COLO829 (cell line): ENCODE measurements at regions not wholly inside any gene's neighbourhood (a gene's known extent, or its start where the extent isn't known, plus 50 kb on each side); places are given as distances from the start of the nearest gene placed in this dataset.
"Not testable (repeated sequence)": the region's sequence is repeated elsewhere in the genome, so short reads cannot be mapped to it uniquely, and the experiment has no call there.

Experiments used
- DNase-seq: peaks from one replicate; pipeline ENCODE4 v3.0.0; 2012; ENCODE audit warnings: low spot score

DNA sequence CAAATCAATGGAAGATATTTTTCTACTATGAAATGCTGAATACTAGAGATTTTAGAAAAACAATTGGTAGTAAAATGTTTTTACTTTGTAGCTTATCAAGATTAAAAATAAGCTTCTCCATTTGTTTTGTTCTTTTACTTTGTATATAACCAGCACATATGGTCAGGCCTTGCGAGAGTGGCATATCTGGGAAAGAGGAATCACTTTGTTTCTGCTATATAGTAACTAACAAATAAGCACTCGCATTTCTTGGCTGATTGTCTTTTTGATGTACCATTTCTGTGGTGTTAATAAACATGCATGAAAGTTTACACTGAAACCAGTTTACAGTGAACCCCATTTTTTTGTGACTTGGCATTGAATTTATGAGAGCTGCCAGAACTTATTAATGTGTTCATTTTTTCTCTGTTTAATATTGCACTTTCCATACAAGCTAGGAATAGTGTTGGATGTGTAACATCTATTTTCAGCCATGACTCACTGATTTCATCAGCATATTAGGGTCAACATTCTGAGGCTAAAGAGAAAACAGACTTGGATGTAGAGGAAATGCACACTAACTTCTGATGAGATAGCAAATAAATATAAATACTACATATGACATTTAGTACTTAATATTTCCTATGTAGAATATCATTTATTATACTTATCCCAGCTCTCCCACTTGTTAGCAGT is 635.5 kb downstream of the KCNH5 start:
- no peak for DNase-seq

- DNase-seq = no peak
These were observed 624.4 kb downstream of the KCNH5 start for GRCh38 chr14:62420847-62421246.

- DNase-seq = no peak
These were observed 616.6 kb downstream of the KCNH5 start for GRCh38 chr14:62428429-62429203.

DNA sequence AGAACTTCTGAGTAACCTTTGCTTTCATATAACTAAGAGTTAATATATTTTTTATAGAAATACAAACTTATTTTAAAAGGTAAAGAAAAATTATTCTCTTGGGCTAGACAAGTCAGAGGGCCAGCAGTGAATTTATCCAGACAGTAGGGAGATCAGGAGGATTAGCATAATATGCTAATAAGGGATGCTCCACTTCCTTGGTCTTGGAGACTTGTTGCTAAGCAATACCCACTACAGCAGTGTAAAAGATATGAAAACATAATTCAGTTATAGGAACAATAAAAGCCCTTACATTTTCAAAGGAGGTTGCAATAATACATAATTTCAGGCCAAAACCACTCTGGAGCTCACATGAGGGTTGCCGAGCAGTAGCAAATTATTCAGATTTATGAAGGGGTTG is 615.6 kb downstream of the KCNH5 start:
- DNase-seq = no peak

DNA sequence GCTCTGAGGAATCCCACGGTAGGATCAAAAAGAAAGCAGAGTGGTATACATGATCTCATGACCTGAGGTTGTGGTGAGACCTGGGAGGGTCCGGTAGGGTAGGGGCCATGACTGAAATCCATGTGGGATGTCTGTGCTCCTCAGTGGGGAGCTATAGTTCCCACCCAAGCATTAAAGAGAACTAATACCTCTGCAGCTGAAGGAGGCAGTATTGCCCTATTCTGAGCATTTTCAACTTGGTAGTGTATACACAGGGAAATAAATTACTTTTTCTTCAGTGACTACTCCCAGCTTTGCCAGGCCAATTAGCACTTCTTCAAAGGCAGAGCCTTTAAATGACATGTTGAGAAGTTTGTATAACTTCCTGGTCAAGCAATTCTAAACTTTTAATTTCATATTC is 613.8 kb downstream of the KCNH5 start:
- no peak for DNase-seq

DNA sequence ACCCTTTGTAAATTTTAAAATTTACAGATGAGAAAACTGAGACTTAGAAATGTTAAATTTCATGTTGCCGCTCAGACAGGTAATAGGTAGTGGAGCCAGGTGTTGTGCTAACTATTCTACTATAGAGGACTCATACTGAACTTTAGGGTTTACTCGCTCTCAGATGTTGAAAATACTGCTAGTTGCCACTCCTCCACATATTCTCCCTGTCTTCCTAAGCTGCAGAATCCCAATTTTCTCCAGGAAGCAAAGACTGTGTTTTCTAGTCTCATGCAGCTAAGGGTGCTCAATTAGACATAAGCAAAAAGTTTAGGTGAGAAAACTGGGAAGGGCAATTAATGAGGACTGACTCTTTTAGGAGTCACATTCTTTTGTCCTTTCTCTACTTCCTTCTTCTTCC is 612.3 kb downstream of the KCNH5 start:
- DNase-seq = no peak

DNA sequence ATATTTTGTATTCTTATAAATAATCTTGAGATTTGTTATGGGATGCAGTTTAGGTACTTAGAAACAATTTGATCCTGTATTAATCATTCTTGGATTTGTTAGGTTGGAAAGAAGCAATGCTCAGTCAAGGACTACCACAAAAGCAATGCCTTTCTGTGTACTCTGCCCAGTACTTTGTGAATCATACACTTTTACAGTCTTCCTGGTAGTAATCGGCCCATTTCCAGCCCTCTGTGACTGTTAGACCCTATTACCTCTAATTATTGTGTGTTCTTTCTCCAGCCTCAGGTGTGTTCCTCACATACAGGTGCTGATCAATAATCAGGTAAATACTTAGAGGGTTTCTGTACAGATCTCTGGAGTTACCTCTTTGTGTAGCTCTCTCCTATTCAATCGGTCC is 609.0 kb downstream of the KCNH5 start:
- no peak for DNase-seq

- DNase-seq = no peak
These were observed 606.0 kb downstream of the KCNH5 start for GRCh38 chr14:62439210-62439609.

DNA sequence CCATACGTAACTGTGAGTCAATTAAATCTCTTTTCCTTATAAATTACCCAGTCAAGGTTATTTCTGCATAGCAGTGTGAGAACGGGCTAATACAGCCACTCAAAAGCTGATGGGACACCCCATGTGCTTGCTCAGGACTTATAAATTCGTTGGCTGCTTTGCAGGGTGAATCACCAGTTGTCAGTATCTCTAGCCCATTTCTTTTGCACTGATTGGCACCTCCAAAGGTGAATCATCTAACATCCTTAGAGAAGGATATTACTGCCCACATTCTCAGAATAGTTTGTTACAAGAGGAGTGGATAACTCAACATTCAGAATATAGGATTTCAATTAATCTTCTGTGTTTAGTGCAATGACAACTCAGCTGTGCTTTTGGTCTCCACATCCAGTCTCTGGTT is 601.5 kb downstream of the KCNH5 start:
- DNase-seq = no peak

DNA sequence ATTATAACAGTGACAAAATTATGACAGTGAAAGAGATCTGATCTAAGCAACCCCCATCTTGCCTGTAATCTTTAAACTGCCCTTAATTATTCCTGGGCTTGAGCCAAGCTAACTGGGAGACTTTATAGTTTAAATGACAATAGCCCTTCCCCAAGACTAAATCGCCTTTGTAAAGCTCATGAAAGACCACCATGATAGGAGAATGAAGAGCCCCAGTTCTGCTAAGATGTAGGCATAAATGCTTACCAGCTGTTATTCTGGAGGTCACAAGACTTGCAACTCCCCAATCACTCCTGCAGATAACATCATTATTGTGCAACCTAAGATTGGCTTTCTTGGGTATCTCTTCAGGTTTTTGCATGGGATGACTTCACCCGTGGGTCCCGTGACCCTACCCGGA is 599.7 kb downstream of the KCNH5 start:
- no peak for DNase-seq

GRCh38 chr14:62451221-62451620 is 594.0 kb downstream of the KCNH5 start:
- DNase-seq = no peak

DNA sequence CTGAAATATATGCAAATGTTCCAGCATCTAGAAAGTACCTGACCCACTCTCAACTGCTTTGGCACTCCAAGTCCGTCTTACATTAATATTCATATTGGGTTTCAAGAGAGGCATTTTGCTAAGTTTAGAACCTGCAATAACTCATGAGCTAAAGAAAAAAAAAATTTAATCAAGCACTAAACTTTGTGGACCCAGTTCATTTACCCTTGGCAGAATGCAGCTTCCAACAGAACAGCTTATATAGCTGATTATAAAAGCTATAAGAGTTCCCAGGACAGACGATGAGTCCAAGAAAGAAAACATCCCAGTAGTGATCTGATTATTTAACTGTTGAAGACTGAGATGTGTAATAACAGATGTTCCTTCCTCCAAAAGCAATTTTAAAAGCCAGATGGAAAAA is 592.0 kb downstream of the KCNH5 start:
- DNase-seq = no peak

DNA sequence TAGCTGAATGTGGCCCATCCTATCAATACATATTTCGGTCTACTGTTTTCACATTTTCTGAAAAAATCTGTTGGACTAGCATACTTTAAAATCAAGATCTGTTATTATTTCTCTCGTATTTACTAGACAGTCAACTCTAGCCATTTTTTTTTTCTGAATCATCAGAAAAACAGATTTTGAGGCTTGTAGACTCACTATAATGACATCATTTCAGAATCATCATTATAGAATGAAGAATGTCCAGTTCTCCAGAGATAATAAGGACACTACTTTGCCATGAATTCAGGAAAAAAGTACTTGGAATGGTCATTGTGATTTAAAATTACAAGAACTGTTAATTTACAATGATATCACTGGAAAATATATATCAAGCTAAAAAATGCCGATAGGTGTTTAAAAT is 589.8 kb downstream of the KCNH5 start:
- no peak for DNase-seq

- DNase-seq = no peak
These were observed 582.3 kb downstream of the KCNH5 start for GRCh38 chr14:62462988-62463387.

DNA sequence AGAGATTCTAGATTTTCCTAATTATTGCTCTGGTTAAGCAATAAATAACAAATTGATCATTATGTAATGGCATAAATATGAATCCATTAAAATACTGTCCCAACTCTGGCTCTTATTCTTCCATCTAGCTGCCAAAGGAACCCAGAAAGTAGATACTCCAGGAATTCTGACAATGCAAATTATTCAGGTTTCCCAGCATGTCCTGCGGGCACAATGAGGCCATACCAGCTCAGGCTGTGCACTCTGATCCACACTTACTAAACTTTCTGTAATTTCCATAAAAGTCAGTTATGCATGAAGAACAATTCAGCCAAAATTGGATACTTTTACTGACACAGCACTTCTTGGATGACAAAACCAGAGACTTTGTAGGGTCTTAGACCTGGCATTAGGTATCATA is 576.3 kb downstream of the KCNH5 start:
- no peak for DNase-seq

DNA sequence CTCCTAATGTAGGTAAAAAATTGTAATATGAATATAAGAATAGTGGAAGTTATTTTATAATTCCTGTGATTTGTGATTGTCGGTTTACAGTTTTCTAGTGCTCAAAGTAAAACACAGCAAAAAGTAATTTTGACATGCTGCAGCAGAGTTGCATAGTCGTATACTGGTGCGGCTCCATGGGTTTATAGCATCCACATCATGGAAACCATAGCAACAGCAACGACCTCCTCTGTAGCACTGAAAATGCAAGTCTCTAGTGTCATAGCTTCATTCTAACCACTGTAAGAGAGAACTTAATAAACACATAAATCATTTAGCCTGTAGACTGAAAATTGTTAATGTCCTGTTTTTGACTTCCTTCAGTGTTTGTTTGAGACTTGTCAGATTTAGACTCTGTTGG is 574.3 kb downstream of the KCNH5 start:
- DNase-seq = no peak

DNA sequence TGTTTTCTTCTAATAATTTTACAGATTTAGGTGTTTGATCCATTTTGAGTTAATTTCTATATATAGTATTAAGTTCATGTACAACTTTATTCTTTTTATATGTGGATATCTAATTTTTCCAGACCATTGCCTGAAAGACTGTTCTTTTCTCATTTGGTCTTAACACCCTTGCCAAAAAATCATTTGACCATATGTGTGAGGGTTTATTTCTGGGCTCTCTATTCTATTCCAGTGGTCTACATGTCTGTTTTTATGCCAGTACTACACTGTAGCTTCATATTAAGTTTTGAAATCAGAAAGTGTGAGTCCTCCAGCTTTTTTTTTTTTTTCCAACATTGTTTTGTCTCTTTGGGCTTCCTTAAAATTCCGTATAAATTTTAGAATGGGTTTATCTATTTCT is 554.1 kb downstream of the KCNH5 start:
- DNase-seq = no peak

DNA sequence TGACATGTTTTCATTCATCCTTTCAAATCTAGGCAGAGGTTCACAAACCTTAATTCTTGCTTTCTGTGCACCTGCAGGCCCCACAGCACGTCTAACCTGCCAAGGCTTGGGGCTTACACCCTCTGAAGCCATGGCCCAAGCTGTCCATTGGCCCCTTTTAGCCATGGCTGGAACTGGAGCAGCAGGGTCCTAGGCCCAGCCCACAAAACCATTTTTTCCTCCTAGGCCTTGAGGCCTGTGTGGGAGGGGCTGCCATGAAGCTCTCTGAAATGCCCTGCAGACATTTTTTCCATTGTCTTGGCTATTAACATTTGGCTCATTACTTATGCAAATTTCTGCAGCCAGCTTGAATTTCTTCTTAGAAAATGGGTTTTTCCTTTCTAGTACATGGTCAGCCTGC is 547.5 kb downstream of the KCNH5 start:
- no peak for DNase-seq

DNA sequence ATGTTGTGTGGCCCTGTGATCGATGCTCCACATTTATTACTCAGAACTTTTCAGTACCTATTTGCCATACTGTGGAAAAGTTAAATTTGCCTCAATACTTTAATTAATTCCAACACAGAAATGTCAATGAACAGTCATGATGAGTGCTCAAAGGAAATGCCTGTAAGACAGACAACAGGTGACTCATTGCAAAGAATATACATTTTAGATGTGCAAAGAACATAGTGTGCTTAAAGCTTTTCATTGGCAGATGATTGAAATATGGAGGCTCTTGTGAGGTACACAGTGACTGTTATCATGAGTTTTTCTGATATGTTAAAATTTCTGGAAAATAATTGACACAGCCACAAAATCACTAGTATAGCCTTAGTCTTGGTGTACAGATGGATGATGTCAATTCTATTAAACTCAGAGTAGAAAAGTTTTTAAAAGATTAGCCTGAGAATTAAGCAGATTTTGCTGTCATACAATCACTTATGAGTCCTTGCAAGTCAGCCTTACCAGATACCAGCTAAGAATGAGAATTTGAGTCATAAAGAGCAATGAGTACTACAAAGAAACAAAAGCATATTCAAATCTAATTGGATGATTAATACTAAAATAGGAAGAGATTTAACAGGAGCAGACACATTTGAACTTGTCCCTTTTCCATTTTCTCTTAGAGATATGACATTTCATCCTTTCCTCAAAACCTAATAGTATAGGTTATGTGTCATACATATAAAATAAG is 544.1 kb downstream of the KCNH5 start:
- no peak for DNase-seq

- DNase-seq = no peak
These were observed 540.2 kb downstream of the KCNH5 start for GRCh38 chr14:62505045-62505444.

- DNase-seq = not testable (repeated sequence)
These were observed 523.9 kb downstream of the KCNH5 start for GRCh38 chr14:62521309-62521708.

GRCh38 chr14:62528296-62528695 is 517.0 kb downstream of the KCNH5 start:
- no peak for DNase-seq

GRCh38 chr14:62532181-62532580 is 513.1 kb downstream of the KCNH5 start:
- DNase-seq = no peak
